ENCODE measurements at regions not wholly inside any gene's neighbourhood (a gene's known extent, or its start where the extent isn't known, plus 50 kb on each side); places are given as distances from the start of the nearest gene placed in this dataset.

DNA sequence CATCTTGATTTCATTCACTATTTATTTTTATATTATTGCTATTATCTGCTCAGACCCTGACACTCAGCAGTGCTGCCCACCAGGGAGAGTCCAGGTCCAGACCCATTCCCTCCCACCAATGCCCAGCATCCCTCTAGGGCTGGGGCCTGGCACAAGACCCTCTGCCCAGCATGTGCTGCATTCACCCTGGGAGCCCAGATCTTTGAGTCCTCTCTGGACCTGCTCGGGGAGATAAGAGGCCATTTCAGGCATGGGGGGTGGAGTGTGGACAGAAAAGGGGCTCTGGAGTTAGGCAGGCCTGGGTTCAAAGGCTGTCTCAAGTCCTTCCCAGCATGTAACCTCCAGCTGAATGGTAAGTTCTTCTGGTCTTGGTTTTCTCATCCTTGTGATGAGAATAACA is 209.6 kb downstream of the CYP26B1 start:
- DNase-seq = no peak

- DNase-seq = no peak
Measured at GRCh38 chr2:71937396-71937795, 210.3 kb downstream of the CYP26B1 start.

DNA sequence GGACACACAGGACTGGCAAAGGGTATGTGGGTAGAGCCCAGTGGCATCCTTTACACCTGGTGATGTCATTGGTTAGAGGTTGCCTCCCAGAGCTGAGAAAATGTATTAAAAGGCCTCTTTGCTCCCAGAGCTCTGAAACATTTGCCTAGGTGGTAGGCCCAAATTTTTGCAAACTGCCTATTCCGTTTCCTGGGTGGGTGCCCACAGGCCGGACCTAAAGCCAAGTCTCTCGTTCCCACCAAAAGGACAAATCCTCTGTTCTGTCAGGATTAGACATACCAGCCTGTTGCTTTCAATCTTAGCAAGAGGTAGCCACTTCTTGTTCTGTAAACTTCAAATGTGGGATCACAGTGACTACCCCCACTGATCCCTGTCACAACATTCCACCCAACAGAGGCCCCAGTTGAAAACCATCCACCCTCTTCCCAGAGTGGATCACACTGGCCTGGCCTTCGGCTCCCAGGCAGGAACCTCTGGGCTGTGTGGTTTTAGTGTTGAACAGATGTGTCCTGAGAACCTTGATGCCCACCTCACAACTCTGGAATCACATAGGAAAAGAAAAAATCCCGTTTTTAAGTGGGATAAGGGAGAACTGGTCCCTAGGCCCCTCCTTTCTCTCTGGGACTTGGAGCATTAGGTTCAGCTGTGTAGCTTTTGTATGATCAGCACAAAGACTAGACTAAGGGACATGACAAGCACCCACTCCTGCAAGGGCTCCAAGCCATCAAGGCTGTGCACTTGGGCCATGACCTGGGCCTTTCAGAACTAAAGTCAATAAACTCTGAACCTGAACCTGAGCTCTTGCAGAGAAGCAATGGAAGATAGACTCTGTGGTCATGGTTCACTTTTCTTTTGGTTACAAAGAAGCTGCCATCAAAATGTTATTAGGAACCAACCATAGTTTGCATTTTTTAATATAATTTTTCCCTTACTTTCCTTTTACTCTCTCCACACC is 211.3 kb downstream of the CYP26B1 start:
- DNase-seq = no peak

DNA sequence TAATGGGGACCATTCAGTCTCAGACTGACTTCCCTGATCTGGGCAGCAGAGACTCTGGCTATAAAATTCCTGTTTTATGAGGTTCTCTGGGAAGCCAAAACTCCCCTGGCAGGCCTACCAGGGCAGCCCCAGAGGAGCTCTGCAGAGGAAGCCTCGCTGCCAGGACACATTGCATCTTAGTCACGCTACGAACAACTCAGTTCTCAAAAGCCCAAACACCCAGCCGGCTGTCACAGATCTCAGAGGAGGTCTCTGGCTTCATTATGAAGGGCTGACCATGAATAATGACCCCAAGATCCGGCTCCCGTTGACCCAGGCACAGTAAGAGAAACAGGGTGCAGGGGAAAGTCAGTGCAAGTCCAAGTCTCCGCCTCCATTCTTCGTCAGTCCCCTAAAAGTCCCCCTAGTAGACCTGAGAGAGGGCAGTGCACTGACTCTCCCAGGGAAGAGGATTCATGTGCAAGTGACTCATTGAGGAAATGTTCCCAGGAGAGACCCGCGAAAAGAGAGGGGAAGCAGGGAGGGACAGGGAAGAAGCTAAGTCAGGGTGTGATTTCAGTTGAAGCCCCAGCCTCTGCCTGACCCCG is 212.3 kb downstream of the CYP26B1 start:
- no peak for DNase-seq

GRCh38 chr2:71934595-71935261 is 212.9 kb downstream of the CYP26B1 start:
- no peak for DNase-seq

- no peak for DNase-seq
Measured at GRCh38 chr2:71934320-71934593, 213.4 kb downstream of the CYP26B1 start.

DNA sequence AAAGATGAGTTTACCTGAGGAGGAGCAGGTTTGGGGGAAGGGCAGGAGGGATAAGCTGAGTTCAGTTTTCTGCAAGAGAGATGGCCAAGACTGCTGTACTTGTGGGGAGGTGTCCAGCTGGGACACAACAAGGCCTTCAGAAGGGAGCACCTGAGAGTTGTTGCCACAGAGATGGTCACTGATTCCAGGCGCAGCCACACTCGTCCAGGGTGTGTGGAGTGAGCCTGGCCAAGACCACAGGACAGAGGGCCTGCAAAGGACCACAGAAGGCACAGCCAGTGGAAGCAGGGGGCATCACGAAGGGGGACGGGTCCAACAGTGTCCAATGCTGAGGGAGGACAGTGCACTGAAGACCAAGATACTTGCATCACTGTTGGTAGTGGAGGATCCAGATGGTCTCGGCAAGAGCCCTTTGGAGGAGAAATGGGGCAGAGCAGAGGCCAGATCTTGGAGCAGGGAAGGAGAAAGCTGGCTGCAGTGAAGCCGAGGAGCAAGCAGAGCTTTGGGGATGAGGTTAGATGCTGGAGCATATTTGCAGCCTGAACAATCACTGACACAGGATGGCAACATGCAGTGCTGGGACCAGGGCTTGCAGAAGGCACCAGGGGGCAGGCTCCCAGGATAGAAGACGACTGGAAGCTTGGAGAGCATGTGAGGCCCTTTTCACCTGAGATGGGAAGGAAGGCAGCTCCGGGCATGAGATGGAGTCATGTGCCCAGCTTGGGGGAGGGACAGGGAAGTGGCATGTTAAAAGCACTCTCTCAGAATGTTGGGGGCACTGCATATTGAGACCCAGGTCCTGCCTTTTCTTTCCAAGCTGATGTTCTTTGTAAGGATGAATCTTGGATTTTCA is 214.0 kb downstream of the CYP26B1 start:
- DNase-seq = no peak

GRCh38 chr2:71932780-71933466 is 214.7 kb downstream of the CYP26B1 start:
- DNase-seq = no peak

- no peak for DNase-seq
Measured at GRCh38 chr2:71932037-71932779, 215.5 kb downstream of the CYP26B1 start.

DNA sequence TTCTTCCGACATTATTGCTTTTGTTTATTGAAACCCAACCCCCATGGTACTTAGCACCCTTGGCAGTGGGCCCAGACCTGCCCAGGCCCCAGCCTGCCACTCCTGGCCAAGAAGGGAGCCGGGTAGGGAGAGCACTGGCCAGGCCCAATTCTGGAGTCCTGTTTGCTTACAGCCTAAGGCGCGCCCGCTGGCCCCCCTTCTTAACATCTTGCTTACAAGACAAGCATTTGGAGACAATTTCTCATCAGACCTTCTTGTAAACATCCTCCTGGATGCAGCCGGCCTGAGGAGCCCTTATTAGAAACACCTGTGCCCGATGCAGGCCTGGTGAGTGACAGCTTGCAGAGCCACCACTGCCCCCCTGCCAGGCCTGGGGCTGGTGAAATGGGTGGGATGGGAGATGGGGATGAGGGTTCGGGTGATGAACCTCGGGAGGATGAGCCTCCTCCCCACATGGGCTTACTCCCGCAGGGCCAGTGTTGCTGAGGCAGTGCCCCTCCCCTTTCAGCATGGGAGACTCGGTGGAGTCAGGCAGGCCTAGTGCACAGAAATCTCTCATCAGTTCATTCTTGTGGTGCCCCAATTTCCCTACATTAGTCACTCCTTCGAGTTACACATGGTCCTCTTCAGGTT is 217.5 kb downstream of the CYP26B1 start:
- DNase-seq = no peak

DNA sequence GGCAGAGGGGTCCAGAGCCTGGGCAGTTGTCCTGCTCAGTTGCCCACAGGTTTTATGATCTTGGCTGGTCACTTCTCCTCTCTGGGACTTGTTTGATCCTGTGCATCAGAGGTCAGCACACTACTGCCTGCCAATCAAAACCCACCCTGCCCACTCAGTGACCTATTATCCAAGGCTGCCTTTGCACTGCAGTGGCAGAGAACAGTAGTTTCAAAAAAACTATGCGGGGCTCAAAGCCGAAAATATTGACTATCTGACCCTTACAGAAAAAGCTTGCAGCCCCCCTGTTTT is 218.2 kb downstream of the CYP26B1 start:
- DNase-seq = no peak

- DNase-seq = no peak
Measured at GRCh38 chr2:71928734-71929481, 218.8 kb downstream of the CYP26B1 start.

DNA sequence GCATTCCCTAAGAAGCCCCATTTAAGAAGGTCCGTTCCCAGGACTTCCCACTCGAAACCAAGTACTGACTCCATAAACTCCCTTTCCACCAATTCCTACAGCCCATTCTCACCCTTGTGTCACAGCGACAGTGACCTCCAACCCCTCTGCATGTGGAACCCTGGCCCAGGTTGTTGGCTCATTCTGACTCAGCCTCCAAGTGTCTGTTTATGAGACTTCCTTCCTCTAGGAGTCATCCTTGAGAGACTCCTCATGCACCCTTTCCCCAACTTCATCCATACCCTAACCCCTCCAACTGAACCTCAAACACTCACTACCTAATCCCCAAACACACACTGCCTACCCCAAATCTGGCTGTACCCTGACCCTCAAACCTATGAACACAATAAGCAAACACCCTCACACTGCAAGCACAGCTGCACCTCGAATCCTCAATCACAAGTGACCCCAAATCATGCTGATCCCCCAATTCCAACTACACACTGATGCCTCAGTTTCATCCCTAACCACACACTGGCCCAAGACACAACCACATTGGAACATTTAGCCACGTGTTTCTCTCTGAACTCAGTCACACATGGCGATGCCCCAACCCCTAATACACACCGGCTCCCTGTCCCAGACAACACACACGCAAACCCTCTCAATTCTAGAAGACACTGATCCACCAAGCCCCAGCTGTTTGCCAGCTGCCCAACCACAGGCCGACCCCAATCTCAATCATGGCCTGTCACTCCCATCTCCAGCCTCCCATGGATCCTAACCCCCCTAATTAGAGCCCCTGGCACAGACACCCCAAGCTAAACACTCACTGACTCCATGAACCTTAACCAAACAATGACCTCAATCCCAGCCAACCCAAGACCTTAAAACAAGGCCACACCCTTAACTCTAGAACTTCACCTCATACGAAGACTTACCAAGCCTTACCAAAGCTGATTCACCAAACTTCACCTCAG is 219.6 kb downstream of the CYP26B1 start:
- DNase-seq = no peak

DNA sequence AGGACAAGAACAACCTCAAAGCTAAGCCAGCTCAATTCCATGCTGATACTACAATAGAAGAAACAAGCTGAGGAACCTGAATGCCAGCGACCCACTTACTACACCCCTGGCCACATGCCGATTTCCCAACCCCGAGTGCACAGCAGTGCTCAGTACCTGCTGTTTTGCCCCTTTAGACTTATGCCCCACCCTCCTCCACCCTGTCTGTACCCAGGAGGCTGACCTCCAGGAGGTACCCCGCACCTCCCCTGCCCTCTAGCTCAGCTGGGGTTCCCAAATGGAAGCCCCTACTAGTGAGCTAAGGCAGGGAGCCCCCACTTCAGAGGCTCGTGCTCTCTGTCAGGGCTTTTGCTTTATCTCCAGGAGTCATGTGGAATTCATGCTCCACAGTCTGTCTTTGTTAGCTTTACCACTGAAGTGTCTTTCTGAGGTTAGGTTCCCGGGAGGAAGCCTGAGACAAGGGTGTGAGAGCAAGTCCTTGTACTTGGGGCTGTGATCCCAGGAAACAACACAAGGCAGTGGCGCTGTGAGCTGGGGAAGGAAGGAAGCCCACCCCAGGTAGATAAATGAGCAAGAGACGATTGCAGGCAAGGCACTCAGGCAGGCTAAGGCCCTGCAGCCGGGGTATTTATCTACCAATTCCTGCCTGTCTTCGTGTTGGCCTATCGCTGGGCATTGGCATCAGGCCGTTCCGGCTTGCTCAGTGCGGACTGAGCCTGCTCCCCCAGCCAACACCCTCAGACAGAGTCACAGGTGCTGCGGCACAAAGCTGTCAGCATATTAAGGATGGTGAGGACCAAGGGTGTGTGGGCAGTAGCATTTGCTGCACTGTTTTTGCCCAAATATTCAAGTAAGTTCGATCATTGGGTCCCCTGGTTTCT is 220.5 kb downstream of the CYP26B1 start:
- DNase-seq = no peak

DNA sequence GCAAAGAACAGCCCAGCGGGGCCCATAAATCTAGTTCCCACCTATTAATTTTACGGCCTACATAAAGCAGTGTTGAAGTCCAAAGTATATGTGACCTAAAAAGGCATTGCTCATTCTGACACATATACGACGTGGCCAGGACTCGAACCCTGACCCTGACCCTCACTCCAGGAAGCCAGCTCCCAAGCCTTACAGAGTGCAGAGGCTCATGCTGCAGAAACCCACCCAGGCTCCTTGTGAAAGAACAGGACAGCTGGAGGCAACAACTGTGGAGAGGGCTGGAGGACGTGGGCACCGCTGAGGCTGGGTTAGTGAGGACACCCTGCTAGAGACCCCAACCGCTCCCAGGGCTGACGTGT is 221.6 kb downstream of the CYP26B1 start:
- no peak for DNase-seq

DNA sequence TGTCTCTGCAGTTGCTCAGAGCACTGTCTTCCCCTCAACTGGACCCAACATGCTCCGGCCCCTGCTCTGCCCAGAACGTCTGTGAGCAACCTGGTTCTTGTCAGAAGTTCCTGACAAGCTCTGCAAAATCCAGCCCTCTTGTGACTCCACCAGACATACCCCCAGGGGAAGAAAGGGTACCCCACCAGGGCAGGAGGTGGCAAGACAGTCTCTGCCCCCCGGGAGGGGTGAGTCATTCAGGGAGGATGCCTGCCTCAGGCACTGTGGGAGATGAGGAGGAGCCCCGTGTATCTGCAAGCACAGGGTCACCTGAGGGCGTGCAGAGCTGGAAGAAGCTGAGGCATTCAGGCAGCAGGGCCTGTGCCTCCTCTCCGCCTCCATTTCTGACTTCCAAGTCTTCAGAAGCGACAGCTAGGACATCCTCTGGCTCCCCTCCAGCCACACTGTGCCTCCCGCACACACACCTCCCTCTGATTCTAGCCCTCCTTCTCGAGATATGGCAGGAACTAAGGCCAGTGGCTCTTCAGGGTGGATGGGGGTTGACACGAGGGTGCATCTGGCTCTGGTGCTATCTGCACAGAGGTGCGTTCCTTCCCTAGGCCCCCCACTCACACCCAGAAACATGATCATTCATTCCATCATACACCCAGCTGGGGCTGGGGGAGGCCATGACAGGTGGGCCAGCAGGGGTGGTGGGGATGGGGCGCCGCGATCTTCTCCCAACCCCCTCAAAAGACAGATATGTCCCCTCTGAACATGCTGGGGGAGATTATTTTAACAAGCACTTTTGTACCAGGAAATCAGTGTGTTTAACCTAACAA is 222.2 kb downstream of the CYP26B1 start:
- DNase-seq = no peak

All from anterior cingulate cortex (tissue), 58 donors.